Epithelial cell of prostate (primary cell): ENCODE measurements at regions not wholly inside any gene's neighbourhood (a gene's known extent, or its start where the extent isn't known, plus 50 kb on each side); places are given as distances from the start of the nearest gene placed in this dataset.

ENCODE experiments used
- DNase-seq: peaks from one replicate; pipeline ENCODE4 v3.0.0-alpha.2; 2011; ENCODE audit warnings: low read depth, low spot score
- H3K27ac ChIP-seq: fragments of 450-650 bp; 2 replicates; pipeline ENCODE4 v1.5.1; 2017; ENCODE audit warnings: mild to moderate bottlenecking

GRCh38 chr14:86997271-86997670, 995.7 kb downstream of the GALC start:
- DNase-seq: no peak

GRCh38 chr14:86990396-86990795, 1002.6 kb downstream of the GALC start:
- H3K27ac ChIP-seq: no peak overlapping the region
- no peak for DNase-seq

More at GRCh38 chr14:86997271-86997670, 995.7 kb downstream of the GALC start:
- H3K27ac ChIP-seq: no peak overlapping the region

DNA sequence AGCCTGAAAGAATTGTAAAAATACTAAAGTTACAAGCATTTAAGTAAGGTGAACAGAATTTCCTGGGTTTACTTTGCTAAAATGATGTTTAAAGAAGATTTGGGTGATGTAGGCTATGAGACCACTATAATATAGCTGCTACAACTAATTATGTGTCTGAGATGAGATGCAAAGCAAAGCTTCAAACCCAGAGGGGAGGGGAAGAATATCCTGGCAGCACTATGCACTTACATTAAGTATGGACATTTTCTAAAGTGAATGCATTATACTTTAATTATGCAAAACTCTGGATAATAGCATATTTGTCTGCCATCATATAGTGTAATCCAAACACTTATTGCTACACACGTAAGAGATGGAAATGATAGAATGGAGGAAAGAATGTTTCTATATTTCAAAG, 1003.7 kb downstream of the GALC start:
- DNase-seq: no peak
- no peak overlapping the region for H3K27ac ChIP-seq

GRCh38 chr14:86987966-86988365, 1005.0 kb downstream of the GALC start:
- H3K27ac ChIP-seq: no peak overlapping the region
- DNase-seq: no peak

DNA sequence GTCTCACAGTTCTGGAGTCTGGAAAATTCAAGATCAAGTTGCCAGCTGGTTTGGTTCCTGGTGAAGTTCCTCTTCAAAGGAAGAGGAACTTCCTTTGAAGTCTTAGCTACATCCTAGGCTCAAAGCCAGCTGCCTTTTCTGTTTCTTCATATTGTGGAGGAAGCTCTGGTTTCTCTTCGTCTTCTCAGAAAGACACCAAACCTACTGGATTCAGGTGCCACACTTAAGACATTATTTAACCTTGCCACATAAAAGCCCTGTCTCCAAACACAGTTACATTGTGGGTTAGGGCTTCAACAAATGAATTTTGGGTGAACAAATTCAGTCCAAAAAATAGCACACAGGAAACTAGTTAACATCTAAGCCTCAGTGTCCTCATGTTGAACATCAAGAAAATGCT, 1019.8 kb downstream of the GALC start:
- DNase-seq: no peak

GRCh38 chr14:86971292-86971691, 1021.7 kb downstream of the GALC start:
- H3K27ac ChIP-seq: no peak overlapping the region
- DNase-seq: no peak

More for the DNA sequence above, 1019.8 kb downstream of the GALC start:
- no peak overlapping the region for H3K27ac ChIP-seq

DNA sequence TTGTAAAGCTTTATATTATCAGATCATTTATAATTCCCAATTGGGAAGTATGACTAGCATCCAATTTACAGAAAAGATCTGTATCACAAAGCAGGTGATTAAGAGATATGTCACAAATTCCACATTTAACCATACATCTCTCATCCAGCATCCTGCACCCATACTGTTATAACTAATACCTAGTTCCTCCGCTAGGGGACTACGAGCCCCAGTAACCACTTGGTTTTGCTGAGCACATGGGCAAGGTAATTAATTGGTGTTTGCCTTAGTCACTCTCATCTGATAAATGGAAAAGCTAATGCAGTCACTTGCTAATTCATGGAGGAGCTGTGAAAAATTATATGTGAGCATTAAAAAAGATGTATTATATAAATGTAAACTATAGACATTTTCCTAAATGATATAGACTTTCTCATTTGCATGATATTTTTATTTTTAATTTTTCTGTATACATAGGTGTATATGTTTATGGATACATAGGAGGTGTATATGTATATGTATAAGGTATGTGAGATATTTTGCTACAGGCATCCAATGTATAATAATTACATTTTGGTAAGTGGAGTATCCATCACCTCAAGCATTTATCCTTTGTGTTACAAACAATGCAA, 1031.8 kb downstream of the GALC start:
- no peak overlapping the region for H3K27ac ChIP-seq
- DNase-seq: no peak

DNA sequence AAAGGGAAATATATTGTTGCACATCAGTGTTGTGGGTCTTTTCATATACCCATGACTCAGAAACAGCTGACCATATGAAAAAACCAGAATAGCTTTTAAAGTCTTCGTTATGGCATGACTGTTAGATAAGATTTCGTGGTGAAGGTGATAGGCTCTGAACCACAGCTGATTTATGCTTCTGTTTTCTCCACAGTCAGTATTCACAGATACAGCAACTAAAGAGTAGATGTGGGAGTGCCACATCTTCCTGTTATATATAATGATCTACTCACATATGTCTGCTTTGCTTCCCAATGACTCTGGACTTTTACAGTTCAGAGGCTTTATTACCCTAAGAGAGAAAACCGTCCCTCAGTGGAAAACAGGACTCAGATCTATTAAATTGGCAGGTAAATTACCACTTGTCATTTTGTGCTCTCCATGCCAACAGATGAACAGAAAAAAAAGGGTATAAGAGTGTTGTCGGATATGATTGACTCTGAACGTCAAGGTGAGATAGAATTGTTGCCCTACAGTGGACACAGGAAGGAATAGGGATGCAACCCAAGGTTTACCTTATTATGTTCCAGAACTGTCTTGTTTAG, 1037.1 kb downstream of the GALC start:
- no peak for DNase-seq

GRCh38 chr14:86954623-86955022, 1038.4 kb downstream of the GALC start:
- DNase-seq: no peak
- no peak overlapping the region for H3K27ac ChIP-seq

More for the DNA sequence above, 1037.1 kb downstream of the GALC start:
- H3K27ac ChIP-seq: no peak overlapping the region

- DNase-seq: no peak
Measured at GRCh38 chr14:86946446-86946845, 1046.5 kb downstream of the GALC start.

DNA sequence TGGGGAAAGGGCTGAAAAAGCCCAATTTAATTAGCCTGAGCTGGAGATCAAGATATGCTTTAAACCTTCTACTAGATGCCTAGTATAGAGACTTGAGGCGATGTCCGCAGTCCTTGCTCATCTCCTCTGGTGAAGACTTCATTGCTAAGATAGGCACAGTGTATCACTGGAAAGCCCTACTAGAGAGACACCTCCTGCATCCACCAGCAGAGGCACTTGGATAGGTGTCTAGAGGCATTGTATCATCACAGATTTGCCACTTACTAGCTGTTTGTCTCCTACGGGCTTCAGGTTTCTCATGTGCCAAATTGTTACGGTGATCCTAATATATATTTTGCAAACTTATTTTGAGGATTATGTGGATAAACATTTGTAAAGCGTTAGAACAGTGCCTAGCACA, 1048.5 kb downstream of the GALC start:
- DNase-seq: no peak
- H3K27ac ChIP-seq: no peak overlapping the region

More at GRCh38 chr14:86946446-86946845, 1046.5 kb downstream of the GALC start:
- H3K27ac ChIP-seq: no peak overlapping the region

DNA sequence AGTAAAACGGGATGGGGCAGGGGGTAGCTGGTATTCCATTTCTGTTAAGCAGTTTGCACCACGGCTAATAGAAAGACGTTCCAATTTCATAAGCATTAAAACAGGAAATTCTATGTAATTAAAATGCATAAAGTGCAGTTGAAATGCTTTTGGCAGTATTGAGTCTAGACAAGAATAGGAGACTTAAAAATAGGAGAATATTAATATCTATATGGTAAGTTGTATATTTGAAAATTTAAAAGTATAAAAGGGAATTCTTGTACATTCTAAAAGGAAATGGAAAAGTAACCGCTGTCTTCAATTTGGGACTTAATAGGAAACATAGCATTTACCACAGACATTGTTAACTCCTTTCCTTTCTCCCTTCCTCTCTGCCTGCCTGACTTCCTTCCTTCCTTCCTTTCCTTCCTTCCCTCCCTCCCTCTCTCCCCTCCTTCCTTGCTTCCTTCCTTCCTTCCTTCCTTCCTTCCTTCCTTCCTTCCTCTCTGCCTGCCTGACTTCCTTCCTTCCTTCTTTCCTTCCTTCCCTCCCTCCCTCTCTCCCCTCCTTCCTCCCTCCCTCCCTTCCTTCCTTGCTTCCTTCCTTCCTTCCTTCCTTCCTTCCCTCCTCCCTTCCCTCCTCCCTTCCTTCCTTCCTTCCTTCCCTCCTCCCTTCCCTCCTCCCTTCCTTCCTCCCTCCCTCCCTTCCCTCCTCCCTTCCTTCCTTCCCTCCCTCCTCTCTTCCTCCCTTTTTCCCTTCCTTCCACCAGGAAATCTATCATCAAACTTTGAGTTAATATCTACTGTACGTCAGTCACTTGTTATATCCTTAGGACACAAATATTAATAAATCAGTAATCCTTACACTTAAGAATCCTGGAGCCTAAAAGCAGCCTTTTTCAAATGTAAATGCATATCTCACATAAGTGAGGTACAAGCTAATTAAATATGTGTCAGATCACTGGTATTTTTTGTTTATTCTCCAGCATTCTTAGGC, 1049.3 kb downstream of the GALC start:
- DNase-seq: no peak
- no peak overlapping the region for H3K27ac ChIP-seq

DNA sequence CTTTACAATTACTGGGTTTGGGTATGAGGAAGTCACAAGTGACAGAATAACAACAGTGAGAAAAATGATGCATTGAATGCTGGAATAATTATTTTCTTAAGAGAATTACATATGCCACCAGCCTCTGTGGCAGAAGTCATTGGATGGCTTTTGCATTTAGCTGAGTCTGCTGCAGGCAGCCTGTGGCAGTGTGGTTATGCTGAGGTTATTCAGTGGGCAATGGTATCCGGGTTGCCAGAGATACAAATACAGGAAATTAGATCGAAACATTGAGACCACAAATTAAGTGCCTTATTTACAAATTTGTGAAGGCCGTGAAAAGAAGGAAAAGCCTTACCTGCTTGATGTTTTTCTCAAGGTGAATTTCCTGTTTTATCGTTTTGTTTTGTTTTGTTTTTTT, 1050.0 kb downstream of the GALC start:
- no peak overlapping the region for H3K27ac ChIP-seq
- DNase-seq: no peak

DNA sequence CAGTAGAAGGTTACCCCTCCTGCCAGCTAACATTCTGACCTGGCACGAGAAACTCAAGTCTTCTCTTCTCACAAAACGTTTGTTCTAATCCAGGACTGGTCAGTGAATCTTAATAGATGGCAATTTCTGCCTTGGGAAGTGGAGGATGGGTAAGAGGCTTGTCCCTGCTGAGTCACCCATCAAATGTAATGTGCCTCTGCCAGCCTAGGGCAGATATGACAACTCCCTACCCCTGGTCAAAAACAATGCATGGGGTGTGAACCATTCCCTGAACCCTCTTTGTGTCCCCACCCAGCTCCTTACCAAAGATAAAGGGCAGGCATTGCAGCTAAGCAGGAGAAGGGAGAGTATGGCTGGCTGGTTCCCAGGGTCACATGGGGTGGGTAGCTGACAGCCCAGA, 1052.9 kb downstream of the GALC start:
- no peak for DNase-seq
- no peak overlapping the region for H3K27ac ChIP-seq

DNA sequence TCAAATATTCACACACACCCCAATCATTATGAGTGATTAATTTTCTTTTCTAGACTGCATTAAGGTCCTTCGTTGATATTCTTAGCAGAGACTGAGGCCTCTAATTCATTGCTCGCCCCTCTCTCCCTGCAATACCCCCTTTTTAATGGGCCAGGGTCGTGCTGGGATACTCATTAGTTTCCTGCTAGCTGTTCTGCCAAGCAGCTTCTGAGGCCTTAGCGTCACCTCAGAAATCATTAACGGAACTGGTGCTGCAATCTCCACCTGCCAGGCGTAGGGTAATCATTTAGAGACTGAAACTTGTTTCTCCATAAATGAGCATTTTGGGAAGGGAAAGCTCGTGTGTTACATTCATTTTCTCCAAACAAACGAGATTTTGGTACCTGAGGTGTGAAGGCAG, 1054.7 kb downstream of the GALC start:
- H3K27ac ChIP-seq: no peak overlapping the region
- DNase-seq: no peak

- no peak overlapping the region for H3K27ac ChIP-seq
- DNase-seq: no peak
Measured at GRCh38 chr14:86936556-86936955, 1056.4 kb downstream of the GALC start.

- DNase-seq: no peak
- no peak overlapping the region for H3K27ac ChIP-seq
Measured at GRCh38 chr14:86935241-86935885, 1057.6 kb downstream of the GALC start.

DNA sequence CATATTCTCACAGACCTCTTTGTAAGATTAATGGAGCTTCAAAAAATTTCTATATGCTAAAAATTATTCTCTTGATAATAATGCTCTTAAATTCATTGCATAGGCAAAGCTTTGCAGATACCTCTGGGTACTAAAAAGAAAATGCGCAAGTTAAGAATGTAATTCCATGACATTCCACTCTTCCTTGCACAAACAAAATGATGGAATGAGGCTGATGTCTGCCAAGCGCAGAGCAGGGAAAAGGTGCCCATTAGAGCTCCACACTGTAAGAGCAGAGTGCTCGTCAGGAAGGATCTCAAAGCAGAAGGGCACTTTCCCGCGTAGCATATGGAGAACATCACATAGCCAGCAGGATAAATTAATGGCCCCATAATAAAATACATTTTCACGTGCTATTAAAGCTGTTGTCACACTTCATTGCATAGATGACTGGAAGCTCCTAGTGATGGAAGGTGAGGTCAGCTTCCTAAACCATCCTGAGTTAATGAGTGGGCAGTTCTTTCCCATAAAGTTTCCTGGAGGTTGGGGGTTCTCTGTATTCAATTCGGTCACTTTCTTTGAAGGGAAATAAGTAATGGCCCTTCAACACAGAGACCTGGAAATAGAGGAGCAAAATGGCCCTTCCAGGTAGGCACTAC, 1058.9 kb downstream of the GALC start:
- no peak overlapping the region for H3K27ac ChIP-seq
- no peak for DNase-seq

GRCh38 chr14:86933460-86933859, 1059.5 kb downstream of the GALC start:
- DNase-seq: no peak

GRCh38 chr14:86915406-86915805, 1077.6 kb downstream of the GALC start:
- DNase-seq: no peak
- H3K27ac ChIP-seq: no peak overlapping the region

More at GRCh38 chr14:86933460-86933859, 1059.5 kb downstream of the GALC start:
- H3K27ac ChIP-seq: no peak overlapping the region
